Stomach (tissue), 8 donors: ENCODE measurements at regions not wholly inside any gene's neighbourhood (a gene's known extent, or its start where the extent isn't known, plus 50 kb on each side); places are given as distances from the start of the nearest gene placed in this dataset.

Source experiments
- DNase-seq, 2 donors: peaks; one replicate each; pipeline versions ENCODE4 v3.0.0 to v3.0.0-alpha.2; 2013 to 2019
- H3K27ac ChIP-seq, 5 donors: fragments of 200-600 bp in 4 of 5; sonication (generic) in 4 of 5; one replicate each; pipeline ENCODE4 v1.5.1; 2013 to 2019; ENCODE audit warnings: mild to moderate bottlenecking in 1 of 5, moderate library complexity in 1 of 5
- H3K27me3 ChIP-seq, 3 donors: fragments of 200-600 bp; sonication (generic); one replicate each; pipeline ENCODE4 v1.5.1; 2017 to 2019; ENCODE audit warnings: mixed run types in 1 of 3
- H3K36me3 ChIP-seq, 4 donors: fragments of 200-600 bp; sonication (generic); 1 replicate in 3 of 4; 2 replicates in 1 of 4; pipeline ENCODE4 v1.5.1; 2016 to 2019
- H3K4me1 ChIP-seq, 4 donors: fragments of 200-600 bp; sonication (generic); one replicate each; pipeline ENCODE4 v1.5.1; 2016 to 2019
- H3K4me3 ChIP-seq, 4 donors: fragments of 200-600 bp; sonication (generic) in 3 of 4; one replicate each; pipeline ENCODE4 v1.5.1; 2016 to 2019; ENCODE audit warnings: mild to moderate bottlenecking in 1 of 4
- H3K9me3 ChIP-seq, 4 donors: fragments of 200-600 bp; sonication (generic); one replicate each; pipeline ENCODE4 v1.5.1; 2016 to 2019
- CTCF ChIP-seq, 7 experiments: fragments of 450-650 bp in 4 of 7; fragments of 200-600 bp in 3 of 7; sonication (generic) in 3 of 7; IDR thresholded peaks; one replicate each; pipeline ENCODE4 v1.5.1; 2016 to 2019; ENCODE audit warnings: antibody characterized with exemption in 7 of 7, control low read depth in 2 of 7, mild to moderate bottlenecking in 1 of 7
- EP300 ChIP-seq: sonication (generic); formaldehyde crosslinking; IDR thresholded peaks from one replicate; pipeline ENCODE4 v1.6.1; 2017; ENCODE audit warnings: antibody characterized with exemption
- POLR2A ChIP-seq, 4 donors: fragments of 450-650 bp; IDR thresholded peaks; one replicate each; pipeline ENCODE4 v1.6.1; 2016; ENCODE audit warnings: antibody characterized with exemption in 4 of 4, control low read depth in 2 of 4, mild to moderate bottlenecking in 1 of 4, moderate library complexity in 1 of 4
- POLR2AphosphoS5 ChIP-seq, 3 donors: sonication (generic); formaldehyde crosslinking; IDR thresholded peaks; one replicate each; pipeline ENCODE4 v1.6.1; 2016; ENCODE audit warnings: antibody characterized with exemption in 3 of 3
- WGBS, 5 donors: extraction: QIAGEN DNeasy Blood & Tissue Kit in 3 of 5; methylation state at CpG; one replicate each; pipeline versions ENCODE4 v1.1.5 to v1.1.7; 2013 to 2018; 5-methylcytosine and 5-hydroxymethylcytosine counted together
- intact Hi-C: fragments of 100-400 bp; cut with DNase I; formaldehyde crosslinking; loops from one replicate; pipeline ENCODE4 v1.15.1; 2023; ENCODE audit warnings: low total_unique reads
- donor health status: healthy with polysubstance abuse.
- donor health status: Bipolar disorder and iron deficiency.
- donor health status: healthy.

GRCh38 chr1:199272139-199272544 is 633.3 kb downstream of the PTPRC start:
- no peaks in the 10 kb centered on the region for H3K36me3 ChIP-seq
- peak overlapping the region in 1 of 5 donors; percentile 39 for H3K27ac ChIP-seq
- intact Hi-C loops, result no loop called here
- H3K4me3 ChIP-seq, result no peak overlapping the region
- peaks cover 5 to 22% (median 7%) of the 10 kb centered on the region in 4 donors for H3K4me1 ChIP-seq
- DNase-seq, result peak in 1 of 2 donors; percentile 26
- TF ChIP-seq POLR2AphosphoS5 (IDR thresholded peaks at IDR 0.05) (peak in 1 of 3 donors; percentile 17), CTCF (IDR thresholded peaks at IDR 0.05) (no peak)
- H3K9me3 ChIP-seq, result no peaks in the 10 kb centered on the region
- 29 to 49% (median 39%) methylated on average over 3 of the region's 3 CpGs for WGBS, 5 donors
- no peaks in the 10 kb centered on the region for H3K27me3 ChIP-seq

GRCh38 chr1:199272628-199273086 is 633.8 kb downstream of the PTPRC start:
- peaks cover 5 to 22% (median 7%) of the 10 kb centered on the region in 4 donors for H3K4me1 ChIP-seq
- WGBS, 5 donors, result 3 to 20% (median 11%) methylated on average over 3 of the region's 3 CpGs
- no peak overlapping the region for H3K4me3 ChIP-seq
- DNase-seq, result peak; percentile 63 to 68
- no peaks in the 10 kb centered on the region for H3K27me3 ChIP-seq
- H3K9me3 ChIP-seq, result no peaks in the 10 kb centered on the region
- H3K36me3 ChIP-seq, result no peaks in the 10 kb centered on the region
- TF ChIP-seq EP300 (no peak), POLR2A (IDR thresholded peaks at IDR 0.05) (no peak), POLR2AphosphoS5 (IDR thresholded peaks at IDR 0.05) (peak in 1 of 3 donors; percentile 11), CTCF (IDR thresholded peaks at IDR 0.05) (no peak)
- H3K27ac ChIP-seq, result peak overlapping the region in 2 of 5 donors; percentile 1 to 39
- intact Hi-C loops, result no loop called here

- TF ChIP-seq EP300 (no peak), POLR2AphosphoS5 (IDR thresholded peaks at IDR 0.05) (peak in 1 of 3 donors; percentile 50)
- Histone ChIP-seq H3K4me3 (no peak overlapping the region), H3K27me3 (no peaks in the 10 kb centered on the region), H3K36me3 (no peaks in the 10 kb centered on the region), H3K4me1 (peaks cover 5 to 22% (median 7%) of the 10 kb centered on the region in 4 donors), H3K9me3 (no peaks in the 10 kb centered on the region), H3K27ac (peak overlapping the region in 2 of 5 donors; percentile 9 to 29)
- intact Hi-C loops, result no loop called here
- 17 to 41% (median 24%) methylated on average over 2 of the region's 2 CpGs for WGBS, 5 donors
- peak; percentile 50 to 62 for DNase-seq
Observed at GRCh38 chr1:199273837-199274379, 635.1 kb downstream of the PTPRC start.

- no peak for DNase-seq
- Histone ChIP-seq H3K4me1 (peaks cover 0 to 4% (median 0%) of the 10 kb centered on the region in 4 donors), H3K27me3 (no peaks in the 10 kb centered on the region), H3K9me3 (no peaks in the 10 kb centered on the region), H3K27ac (no peak overlapping the region), H3K36me3 (no peaks in the 10 kb centered on the region), H3K4me3 (no peak overlapping the region)
- intact Hi-C loops, result no loop called here
- no peak for TF ChIP-seq EP300
- no peak for TF ChIP-seq CTCF (IDR thresholded peaks at IDR 0.05)
- TF ChIP-seq POLR2A (IDR thresholded peaks at IDR 0.05), result no peak
- no peak for TF ChIP-seq POLR2AphosphoS5 (IDR thresholded peaks at IDR 0.05)
Observed at GRCh38 chr1:199279067-199279466, 640.2 kb downstream of the PTPRC start.

GRCh38 chr1:199279872-199280645 is 641.2 kb downstream of the PTPRC start:
- Histone ChIP-seq H3K9me3 (no peaks in the 10 kb centered on the region), H3K27me3 (no peaks in the 10 kb centered on the region), H3K4me3 (no peak overlapping the region), H3K36me3 (no peaks in the 10 kb centered on the region), H3K4me1 (no peaks in the 10 kb centered on the region), H3K27ac (no peak overlapping the region)
- TF ChIP-seq EP300, result no peak
- no peak for DNase-seq
- WGBS, 5 donors, result 72 to 93% (median 89%) methylated on average over 3 of the region's 3 CpGs
- intact Hi-C loops, result no loop called here
